HG03469 (cell line): ENCODE measurements at regions not wholly inside any gene's neighbourhood (a gene's known extent, or its start where the extent isn't known, plus 50 kb on each side); places are given as distances from the start of the nearest gene placed in this dataset.
A peak's percentile ranks its signal among the peaks of the same experiment; 100 is the strongest.
"Not testable (repeated sequence)": the region's sequence is repeated elsewhere in the genome, so short reads cannot be mapped to it uniquely, and the experiment has no call there.

ENCODE experiments used
- ATAC-seq: cut with Tn5 transposase; IDR thresholded peaks from one replicate; pipeline ENCODE4 v1.9.1; 2021; ENCODE audit warnings: mild to moderate bottlenecking, moderate library complexity, moderate number of reproducible peaks; ENCODE audit not compliant: unreplicated experiment

GRCh38 chr4:78691971-78692821 lies 84.0 kb upstream of the BMP2K start:
- ATAC-seq: no peak

- no peak for ATAC-seq
Observed at GRCh38 chr4:78692822-78693170, 83.4 kb upstream of the BMP2K start.

- no peak for ATAC-seq
Observed at GRCh38 chr4:78693777-78694456, 82.2 kb upstream of the BMP2K start.

GRCh38 chr4:78694457-78694787 lies 81.7 kb upstream of the BMP2K start:
- ATAC-seq: no peak

- ATAC-seq: no peak
Observed at GRCh38 chr4:78695910-78696309, 80.2 kb upstream of the BMP2K start.

DNA sequence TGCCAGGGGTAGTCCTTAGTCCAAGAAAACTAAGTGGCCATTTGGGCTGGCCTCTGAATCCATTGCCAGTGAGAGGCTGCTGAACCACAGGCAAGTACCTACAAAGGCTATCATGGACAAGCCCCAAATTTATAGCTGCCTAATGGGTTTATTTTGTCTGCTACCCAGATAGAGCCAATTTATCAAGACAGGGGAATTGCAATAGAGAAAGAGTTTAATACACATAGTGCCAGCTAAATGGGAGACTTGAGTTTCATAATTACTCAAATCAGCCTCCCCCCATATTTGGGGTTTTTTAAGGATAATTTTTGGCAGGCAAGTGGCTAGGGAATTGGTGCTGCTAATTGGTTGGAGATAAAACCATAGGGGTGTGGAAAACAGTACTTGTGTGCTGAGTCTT lies 73.1 kb upstream of the BMP2K start:
- no peak for ATAC-seq

- no peak for ATAC-seq
Observed at GRCh38 chr4:78704317-78704716, 71.8 kb upstream of the BMP2K start.

GRCh38 chr4:78704981-78705683 lies 71.0 kb upstream of the BMP2K start:
- ATAC-seq: no peak

- ATAC-seq: peak; percentile 38
Observed at GRCh38 chr4:78706302-78706701, 69.8 kb upstream of the BMP2K start.

GRCh38 chr4:78707268-78707667 lies 68.9 kb upstream of the BMP2K start:
- ATAC-seq: peak; percentile 24

GRCh38 chr4:78707793-78708192 lies 68.4 kb upstream of the BMP2K start:
- ATAC-seq: peak; percentile 44

GRCh38 chr4:78710536-78710935 lies 65.6 kb upstream of the BMP2K start:
- no peak for ATAC-seq

DNA sequence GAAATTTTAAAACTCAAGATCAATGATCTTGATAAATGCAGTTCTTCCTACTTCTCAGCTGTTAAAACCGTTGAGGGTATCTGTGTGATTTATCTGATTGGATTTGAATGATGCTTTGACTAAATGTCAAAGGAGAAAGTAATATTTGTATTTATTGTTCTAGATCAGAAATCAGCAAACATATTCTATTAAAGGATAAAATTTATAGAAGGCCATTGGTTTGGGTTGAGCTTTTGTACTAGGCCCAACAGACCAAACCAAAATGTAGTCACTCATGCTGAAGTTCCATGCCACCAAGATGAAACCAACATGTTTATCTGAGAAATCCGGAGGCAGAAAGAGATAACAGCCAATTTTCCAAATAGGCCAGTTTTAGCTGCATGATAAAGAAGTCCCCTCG lies 64.5 kb upstream of the BMP2K start:
- no peak for ATAC-seq

- not testable (repeated sequence) for ATAC-seq
Observed at GRCh38 chr4:78714598-78714997, 61.6 kb upstream of the BMP2K start.

GRCh38 chr4:78715372-78715771 lies 60.8 kb upstream of the BMP2K start:
- ATAC-seq: not testable (repeated sequence)

DNA sequence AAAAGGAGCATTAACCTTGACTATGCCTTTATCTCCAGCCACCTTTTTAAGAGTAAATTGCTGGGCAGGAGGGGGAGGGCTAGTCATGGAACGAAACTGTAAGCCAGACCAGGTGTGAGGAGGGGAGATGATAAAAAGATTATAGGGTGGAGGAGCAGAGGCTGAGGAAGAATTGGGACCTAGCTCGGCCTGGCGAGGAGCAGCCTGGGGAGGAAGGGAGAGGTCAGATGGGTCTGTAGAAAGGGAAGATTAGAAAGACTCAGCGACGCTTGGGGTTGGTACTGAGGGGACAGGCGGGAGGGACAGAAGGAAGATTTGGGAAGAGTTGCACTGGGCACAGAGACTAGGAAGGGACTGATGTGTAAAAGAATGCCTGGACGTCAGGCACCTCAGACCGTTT lies 58.4 kb upstream of the BMP2K start:
- not testable (repeated sequence) for ATAC-seq

- ATAC-seq: no peak
Observed at GRCh38 chr4:78720204-78720603, 55.9 kb upstream of the BMP2K start.

GRCh38 chr4:78720994-78721677 lies 55.0 kb upstream of the BMP2K start:
- ATAC-seq: peak; percentile 68

GRCh38 chr4:78721747-78722146 lies 54.4 kb upstream of the BMP2K start:
- ATAC-seq: no peak

GRCh38 chr4:78722320-78722719 lies 53.8 kb upstream of the BMP2K start:
- ATAC-seq: no peak

DNA sequence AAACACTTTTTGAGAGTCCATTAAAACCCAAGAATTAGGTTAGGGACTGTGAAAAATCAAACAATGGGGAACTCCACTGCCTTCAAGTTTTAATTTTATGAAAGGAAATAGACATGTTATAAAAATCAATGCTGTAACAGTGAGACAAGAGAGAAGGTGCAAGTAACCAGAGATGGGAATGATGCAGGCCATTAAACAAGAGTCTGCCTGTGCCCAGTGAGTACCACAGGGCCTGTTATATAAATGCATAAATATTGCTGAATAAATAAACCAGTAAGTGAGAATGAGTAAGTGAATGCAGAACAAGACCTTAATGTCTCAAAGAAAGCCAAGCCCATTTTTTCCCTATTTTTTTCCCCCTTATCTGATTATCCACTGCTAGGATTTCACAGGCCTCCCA lies 53.3 kb upstream of the BMP2K start:
- no peak for ATAC-seq
